IPS DF 6.9 (cell line): ENCODE measurements at regions not wholly inside any gene's neighbourhood (a gene's known extent, or its start where the extent isn't known, plus 50 kb on each side); places are given as distances from the start of the nearest gene placed in this dataset.

Source experiments
- DNase-seq: peaks from one replicate; pipeline ENCODE4 v3.0.0-alpha.2; 2013; ENCODE audit warnings: low read depth, low spot score
- H3K27ac ChIP-seq: one replicate; pipeline ENCODE4 v1.5.1; 2013; ENCODE audit warnings: low read length, control low read depth
- H3K27me3 ChIP-seq: 2 replicates; pipeline ENCODE4 v1.6.1; 2013; ENCODE audit warnings: mild to moderate bottlenecking, low read length; ENCODE audit not compliant: control insufficient read depth, insufficient read depth
- H3K36me3 ChIP-seq: 2 replicates; pipeline ENCODE4 v1.6.1; 2013; ENCODE audit warnings: low read length; ENCODE audit not compliant: control insufficient read depth, insufficient read depth
- H3K4me1 ChIP-seq: 2 replicates; pipeline ENCODE4 v1.6.1; 2013; ENCODE audit warnings: low read length; ENCODE audit not compliant: control insufficient read depth, insufficient read depth
- H3K4me3 ChIP-seq: 2 replicates; pipeline ENCODE4 v1.5.1; 2013; ENCODE audit warnings: mild to moderate bottlenecking, low read length
- H3K9me3 ChIP-seq: 2 replicates; pipeline ENCODE4 v1.6.1; 2013; ENCODE audit warnings: low read length, inconsistent platforms; ENCODE audit not compliant: control insufficient read depth, insufficient read depth
- WGBS: extraction: QIAGEN DNeasy Blood & Tissue Kit; methylation state at CpG from one replicate; pipeline ENCODE4 v1.1.7; 2013; ENCODE audit warnings: mixed read lengths, missing lambda C conversion rate; ENCODE audit not compliant: insufficient read length, insufficient coverage; 5-methylcytosine and 5-hydroxymethylcytosine counted together

DNA sequence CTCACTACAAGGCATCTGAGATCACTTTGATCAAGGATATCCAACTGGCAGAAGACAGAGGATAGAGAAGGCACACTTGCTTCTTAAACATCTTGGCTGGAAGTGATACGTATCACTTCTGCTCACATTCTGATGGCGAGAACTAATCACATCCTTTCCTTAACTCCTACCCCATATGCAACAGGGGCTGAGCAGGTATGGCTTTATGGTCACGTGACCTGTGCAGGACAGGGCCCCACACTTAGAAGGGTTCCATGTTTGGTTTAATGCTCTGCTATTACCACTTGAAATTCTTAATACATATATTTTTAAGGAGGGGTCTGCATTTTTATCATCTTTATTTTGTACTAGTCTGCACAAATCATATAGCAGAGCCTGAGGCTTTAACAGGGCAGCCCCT lies 177.3 kb downstream of the SLC15A5 start:
- Histone ChIP-seq H3K27me3 (no peaks in the 10 kb centered on the region), H3K4me3 (no peak overlapping the region), H3K27ac (no peak overlapping the region), H3K9me3 (no peaks in the 10 kb centered on the region), H3K4me1 (no peaks in the 10 kb centered on the region), H3K36me3 (no peaks in the 10 kb centered on the region)
- no CpG with 5 or more reads among the region's 3 CpGs for WGBS
- no peak for DNase-seq

DNA sequence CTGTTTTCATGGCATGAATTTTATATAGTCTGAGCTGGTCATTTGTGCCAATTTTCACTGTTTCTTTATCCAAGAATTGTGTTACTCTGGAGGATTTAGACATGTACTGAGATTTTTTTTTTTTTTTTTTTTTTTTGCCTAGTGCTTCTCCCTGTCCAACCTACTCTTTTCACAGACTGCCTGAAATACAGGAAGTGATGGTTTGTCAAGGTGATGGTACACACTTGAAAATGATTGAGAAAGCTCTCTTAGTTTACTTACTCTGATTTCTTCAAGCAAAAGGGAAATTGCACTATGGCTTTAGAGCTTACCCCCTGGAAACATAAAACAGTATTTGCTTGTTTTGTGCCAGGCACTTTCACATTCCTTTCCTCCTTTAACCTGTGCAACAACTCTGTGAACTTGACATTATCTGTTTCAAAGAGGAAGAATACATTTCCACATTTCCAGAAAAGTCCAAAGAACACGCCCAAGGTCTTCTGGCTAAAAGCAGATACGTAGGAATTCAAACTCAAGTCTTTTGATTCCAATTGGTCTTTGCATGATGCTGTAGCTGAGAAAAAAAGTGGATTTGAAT lies 181.1 kb downstream of the SLC15A5 start:
- H3K9me3 ChIP-seq = no peaks in the 10 kb centered on the region
- WGBS = no CpG with 5 or more reads among the region's 2 CpGs
- H3K27me3 ChIP-seq = no peaks in the 10 kb centered on the region
- no peaks in the 10 kb centered on the region for H3K36me3 ChIP-seq
- H3K27ac ChIP-seq = no peak overlapping the region
- no peak overlapping the region for H3K4me3 ChIP-seq
- DNase-seq = no peak
- no peaks in the 10 kb centered on the region for H3K4me1 ChIP-seq

DNA sequence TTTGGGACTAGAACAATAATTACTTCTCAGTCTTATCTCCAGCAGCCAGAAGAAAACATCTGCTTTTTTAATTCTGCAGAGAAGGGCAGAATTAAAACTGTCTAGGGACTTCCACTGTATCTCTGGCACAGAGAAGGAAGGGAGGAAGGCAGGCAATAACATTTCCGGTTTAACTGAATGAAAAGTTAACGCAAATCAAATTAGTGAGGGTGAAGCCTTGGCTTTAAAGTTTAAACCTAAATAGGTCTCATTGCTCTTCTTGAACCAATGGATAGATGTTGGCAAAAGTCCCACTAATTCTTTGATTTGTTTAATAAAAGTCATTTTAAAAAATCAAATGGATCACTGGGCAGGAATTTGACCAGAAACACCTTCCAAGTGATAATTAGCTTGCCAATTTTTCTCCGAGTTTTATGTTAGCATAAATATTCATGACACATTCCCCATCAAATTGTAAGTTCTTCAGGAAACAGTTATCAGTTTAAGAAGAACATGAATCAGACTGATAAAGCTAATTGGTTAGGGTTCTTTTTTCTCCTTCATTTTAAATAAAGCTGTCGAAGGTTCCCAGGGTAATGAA lies 181.9 kb downstream of the SLC15A5 start:
- Histone ChIP-seq H3K27ac (no peak overlapping the region), H3K36me3 (no peaks in the 10 kb centered on the region), H3K4me3 (no peak overlapping the region), H3K9me3 (no peaks in the 10 kb centered on the region), H3K27me3 (no peaks in the 10 kb centered on the region), H3K4me1 (no peaks in the 10 kb centered on the region)
- no peak for DNase-seq
- WGBS = no CpG with 5 or more reads among the region's 4 CpGs

DNA sequence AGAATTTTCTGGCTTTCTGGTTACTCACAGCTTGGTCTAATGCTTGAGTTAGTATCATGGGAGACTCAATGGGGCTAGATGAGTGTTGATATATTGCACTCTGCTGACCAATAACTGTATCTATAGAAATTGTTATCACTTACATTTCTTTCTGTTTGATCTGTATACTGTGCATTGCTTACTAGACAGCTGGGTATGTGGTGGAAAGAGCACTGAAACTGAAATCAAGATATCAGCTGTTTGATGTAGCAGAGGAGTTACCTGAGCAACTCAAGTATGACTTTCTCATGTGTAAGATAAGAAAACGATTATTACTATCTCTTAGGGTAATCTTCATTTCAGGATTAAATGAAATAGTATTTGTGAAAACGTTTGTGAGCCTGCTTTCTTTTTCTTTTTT lies 183.0 kb downstream of the SLC15A5 start:
- Histone ChIP-seq H3K9me3 (no peaks in the 10 kb centered on the region), H3K27me3 (no peaks in the 10 kb centered on the region), H3K36me3 (no peaks in the 10 kb centered on the region), H3K27ac (no peak overlapping the region), H3K4me1 (no peaks in the 10 kb centered on the region), H3K4me3 (no peak overlapping the region)
- no peak for DNase-seq
- WGBS = no CpG with 5 or more reads among the region's 2 CpGs

DNA sequence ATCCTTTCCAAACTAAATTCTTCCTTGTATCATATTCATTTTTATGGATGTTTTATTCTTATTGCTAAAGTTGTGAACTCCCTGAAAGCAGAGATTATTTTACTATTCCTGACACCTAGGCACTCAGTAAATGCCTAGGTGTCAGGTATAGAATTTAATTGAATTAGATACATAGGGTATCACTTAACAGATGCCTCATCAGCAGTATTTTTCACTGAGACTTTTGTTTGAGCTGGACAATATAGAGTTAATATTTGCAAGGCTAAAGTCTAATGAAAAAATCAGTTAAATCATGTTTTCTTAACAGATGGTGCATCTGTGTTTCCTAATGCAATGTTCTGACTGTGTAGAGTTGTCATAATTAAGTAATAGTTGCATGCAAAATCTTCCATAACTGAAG lies 182.7 kb downstream of the DERA start:
- DNase-seq = no peak
- no peak overlapping the region for H3K4me3 ChIP-seq
- H3K27me3 ChIP-seq = no peaks in the 10 kb centered on the region
- no peaks in the 10 kb centered on the region for H3K36me3 ChIP-seq
- no peaks in the 10 kb centered on the region for H3K9me3 ChIP-seq
- no peak overlapping the region for H3K27ac ChIP-seq
- H3K4me1 ChIP-seq = no peaks in the 10 kb centered on the region

DNA sequence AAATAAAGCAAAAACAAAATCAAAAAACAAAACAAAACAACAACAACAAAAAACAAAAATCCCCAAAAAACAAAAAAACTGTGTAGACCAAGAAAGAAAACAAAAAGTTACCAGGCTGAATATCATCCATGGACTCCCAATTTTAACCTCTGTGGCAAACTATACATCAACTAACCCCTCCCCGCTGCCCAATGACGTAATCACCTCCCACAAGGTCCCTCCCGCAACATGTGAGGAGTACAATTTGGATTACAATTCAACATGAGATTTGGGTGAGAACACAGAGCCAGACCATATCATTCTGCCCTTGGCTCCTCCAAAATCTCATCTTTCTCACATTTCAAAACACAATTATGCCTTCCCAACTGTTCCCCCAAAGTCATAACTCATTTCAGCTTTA lies 179.8 kb downstream of the DERA start:
- Histone ChIP-seq H3K9me3 (no peaks in the 10 kb centered on the region), H3K4me3 (no peak overlapping the region), H3K36me3 (no peaks in the 10 kb centered on the region), H3K4me1 (no peaks in the 10 kb centered on the region), H3K27me3 (no peaks in the 10 kb centered on the region), H3K27ac (no peak overlapping the region)
- WGBS = no CpG with 5 or more reads among the region's 3 CpGs
- DNase-seq = no peak

DNA sequence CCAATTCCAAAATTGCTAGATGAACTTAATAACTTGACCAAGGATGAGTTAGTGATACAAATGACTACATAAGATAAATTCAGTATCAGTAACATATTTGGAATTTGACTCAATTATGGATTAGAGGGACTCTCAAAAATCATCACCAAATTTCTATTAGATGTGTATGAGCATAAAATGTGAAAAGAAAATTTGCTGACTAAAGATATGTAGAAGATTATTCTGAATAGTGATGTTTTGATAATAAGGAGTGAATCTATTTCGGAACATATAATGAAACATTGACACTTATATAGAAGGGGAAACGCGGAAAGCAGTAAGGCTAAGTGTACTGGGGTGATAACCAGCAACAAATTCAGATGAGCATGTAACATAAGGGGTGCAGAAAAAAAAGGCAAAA lies 177.3 kb downstream of the DERA start:
- no peaks in the 10 kb centered on the region for H3K36me3 ChIP-seq
- no peak overlapping the region for H3K27ac ChIP-seq
- H3K4me1 ChIP-seq = no peaks in the 10 kb centered on the region
- H3K4me3 ChIP-seq = no peak overlapping the region
- H3K27me3 ChIP-seq = no peaks in the 10 kb centered on the region
- no peak for DNase-seq
- WGBS = 100% methylated on average over 1 of the region's 3 CpGs
- H3K9me3 ChIP-seq = no peaks in the 10 kb centered on the region
